Smooth muscle cell (in vitro differentiated cells): ENCODE measurements at regions not wholly inside any gene's neighbourhood (a gene's known extent, or its start where the extent isn't known, plus 50 kb on each side); places are given as distances from the start of the nearest gene placed in this dataset.
"Not testable (repeated sequence)": the region's sequence is repeated elsewhere in the genome, so short reads cannot be mapped to it uniquely, and the experiment has no call there.

Experiments
- DNase-seq: peaks from one replicate; lab custom pipeline; 2025; ENCODE audit not compliant: unreplicated experiment; lab: John Stamatoyannopoulos, UW
- H2AFZ ChIP-seq: fragments of 200-600 bp; sonication (generic); 2 replicates; pipeline ENCODE4 v1.6.0; 2016; ENCODE audit warnings: antibody characterized with exemption, low read depth, mild to moderate bottlenecking
- H3F3A ChIP-seq: fragments of 200-600 bp; sonication (generic); 2 replicates; pipeline ENCODE4 v1.6.0; 2017; ENCODE audit warnings: antibody characterized with exemption, low read depth
- H3K27ac ChIP-seq: fragments of 200-600 bp; sonication (generic); 2 replicates; pipeline ENCODE4 v1.5.1; 2016; ENCODE audit warnings: low read depth, mild to moderate bottlenecking
- H3K27me3 ChIP-seq: fragments of 200-600 bp; sonication (generic); 2 replicates; pipeline ENCODE4 v1.6.1; 2016; ENCODE audit warnings: low read depth, mild to moderate bottlenecking
- H3K36me3 ChIP-seq: fragments of 200-600 bp; sonication (generic); 2 replicates; pipeline ENCODE4 v1.5.1; 2016; ENCODE audit warnings: low read depth
- H3K4me1 ChIP-seq: fragments of 200-600 bp; sonication (generic); 2 replicates; pipeline ENCODE4 v1.5.1; 2016; ENCODE audit warnings: low read depth
- H3K4me2 ChIP-seq: fragments of 200-600 bp; sonication (generic); 2 replicates; pipeline ENCODE4 v1.6.0; 2016; ENCODE audit warnings: mild to moderate bottlenecking
- H3K4me3 ChIP-seq: fragments of 200-600 bp; sonication (generic); 2 replicates; pipeline ENCODE4 v1.5.1; 2016; ENCODE audit warnings: mild to moderate bottlenecking
- H3K79me2 ChIP-seq: fragments of 200-600 bp; sonication (generic); 2 replicates; pipeline ENCODE4 v1.6.0; 2016; ENCODE audit warnings: low read depth, mild to moderate bottlenecking
- H3K9ac ChIP-seq: fragments of 200-600 bp; sonication (generic); 2 replicates; pipeline ENCODE4 v1.6.0; 2016; ENCODE audit warnings: low read depth
- H3K9me3 ChIP-seq: fragments of 200-600 bp; sonication (generic); replicated peaks from 2 replicates; pipeline ENCODE4 v1.5.1; 2016; ENCODE audit warnings: low read depth
- H4K20me1 ChIP-seq: fragments of 200-600 bp; sonication (generic); 2 replicates; pipeline ENCODE4 v1.6.0; 2016; ENCODE audit warnings: low read depth
- CTCF ChIP-seq: fragments of 200-600 bp; sonication (generic); IDR thresholded peaks from 2 replicates; pipeline ENCODE4 v1.5.1; 2017; ENCODE audit warnings: borderline replicate concordance, mild to moderate bottlenecking, antibody characterized with exemption; ENCODE audit not compliant: insufficient read depth, poor library complexity, severe bottlenecking
- WGBS: methylation state at CpG from one replicate; pipeline ENCODE4 v1.1.7; 2016; ENCODE audit warnings: low lambda C conversion rate; 5-methylcytosine and 5-hydroxymethylcytosine counted together

- Histone ChIP-seq H2AFZ (no peak overlapping the region), H3K27me3 (no peaks in the 10 kb centered on the region), H3K9ac (no peak overlapping the region), H3F3A (no peaks in the 10 kb centered on the region), H3K4me3 (no peak overlapping the region), H3K79me2 (no peaks in the 10 kb centered on the region), H3K27ac (no peak overlapping the region), H3K36me3 (no peaks in the 10 kb centered on the region), H3K4me2 (no peak overlapping the region), H3K9me3 (no peaks in the 10 kb centered on the region), H3K4me1 (no peaks in the 10 kb centered on the region), H4K20me1 (no peaks in the 10 kb centered on the region)
- 92% methylated on average over 7 of the region's 7 CpGs for WGBS
- no peak for TF ChIP-seq CTCF
- no peak for DNase-seq
These were observed 98.6 kb upstream of the CAB39 start for GRCh38 chr2:230614040-230614439.

GRCh38 chr2:230614913-230615332 is 97.7 kb upstream of the CAB39 start:
- Histone ChIP-seq H3K9ac (no peak overlapping the region), H3K9me3 (no peaks in the 10 kb centered on the region), H3K4me2 (no peak overlapping the region), H2AFZ (no peak overlapping the region), H3F3A (no peaks in the 10 kb centered on the region), H3K27me3 (no peaks in the 10 kb centered on the region), H3K27ac (no peak overlapping the region), H3K4me3 (no peak overlapping the region), H3K36me3 (no peaks in the 10 kb centered on the region), H3K4me1 (no peaks in the 10 kb centered on the region), H4K20me1 (no peaks in the 10 kb centered on the region), H3K79me2 (no peaks in the 10 kb centered on the region)
- DNase-seq, result no peak
- no peak for TF ChIP-seq CTCF
- 71% methylated on average over 5 of the region's 6 CpGs for WGBS

- H3K79me2 ChIP-seq, DNase-seq, H3K4me2 ChIP-seq, H3F3A ChIP-seq, H3K9me3 ChIP-seq, H3K36me3 ChIP-seq, H3K27me3 ChIP-seq, H3K4me1 ChIP-seq, H4K20me1 ChIP-seq, H2AFZ ChIP-seq, H3K4me3 ChIP-seq: not testable (repeated sequence)
- H3K9ac ChIP-seq, result peak overlapping the region; percentile 15
- peak overlapping the region; percentile 74 for H3K27ac ChIP-seq
- 56% methylated on average over 11 of the region's 11 CpGs for whole genome bisulfite sequencing
These were observed 95.4 kb upstream of the CAB39 start for GRCh38 chr2:230617256-230617706.

GRCh38 chr2:230619491-230619890 is 93.2 kb upstream of the CAB39 start:
- WGBS, result 84% methylated on average over 8 of the region's 8 CpGs
- DNase-seq, result no peak
- no peak overlapping the region for H3K4me3 ChIP-seq

GRCh38 chr2:230625220-230625619 is 87.4 kb upstream of the CAB39 start:
- H3K9ac ChIP-seq, H3F3A ChIP-seq, H3K36me3 ChIP-seq, H3K79me2 ChIP-seq, H3K9me3 ChIP-seq, H3K4me3 ChIP-seq, DNase-seq, H3K27me3 ChIP-seq, H3K4me1 ChIP-seq, H3K27ac ChIP-seq, H2AFZ ChIP-seq, H4K20me1 ChIP-seq, H3K4me2 ChIP-seq: not testable (repeated sequence)
- WGBS, result 71% methylated on average over 4 of the region's 4 CpGs

More at GRCh38 chr2:230619491-230619890, 93.2 kb upstream of the CAB39 start:
- H3K36me3 ChIP-seq, result no peaks in the 10 kb centered on the region
- no peaks in the 10 kb centered on the region for H3K9me3 ChIP-seq
- no peaks in the 10 kb centered on the region for H3F3A ChIP-seq
- no peak for TF ChIP-seq CTCF
- no peaks in the 10 kb centered on the region for H3K79me2 ChIP-seq
- no peaks in the 10 kb centered on the region for H3K27me3 ChIP-seq
- no peak overlapping the region for H3K27ac ChIP-seq
- H3K9ac ChIP-seq, result no peak overlapping the region
- H2AFZ ChIP-seq, result no peak overlapping the region
- no peaks in the 10 kb centered on the region for H4K20me1 ChIP-seq
- H3K4me1 ChIP-seq, result no peaks in the 10 kb centered on the region
- H3K4me2 ChIP-seq, result no peak overlapping the region

GRCh38 chr2:230627091-230627490 is 85.6 kb upstream of the CAB39 start:
- 91% methylated on average over 4 of the region's 4 CpGs for WGBS
- DNase-seq, result not testable (repeated sequence)

More at GRCh38 chr2:230627091-230627490, 85.6 kb upstream of the CAB39 start:
- H3K4me2 ChIP-seq, H2AFZ ChIP-seq, H3K4me3 ChIP-seq, H3K4me1 ChIP-seq, H3K27ac ChIP-seq, H4K20me1 ChIP-seq, H3K27me3 ChIP-seq, H3K9me3 ChIP-seq, H3K79me2 ChIP-seq, H3F3A ChIP-seq, H3K9ac ChIP-seq, H3K36me3 ChIP-seq: not testable (repeated sequence)
